ENCODE measurements at regions not wholly inside any gene's neighbourhood (a gene's known extent, or its start where the extent isn't known, plus 50 kb on each side); places are given as distances from the start of the nearest gene placed in this dataset.

DNA sequence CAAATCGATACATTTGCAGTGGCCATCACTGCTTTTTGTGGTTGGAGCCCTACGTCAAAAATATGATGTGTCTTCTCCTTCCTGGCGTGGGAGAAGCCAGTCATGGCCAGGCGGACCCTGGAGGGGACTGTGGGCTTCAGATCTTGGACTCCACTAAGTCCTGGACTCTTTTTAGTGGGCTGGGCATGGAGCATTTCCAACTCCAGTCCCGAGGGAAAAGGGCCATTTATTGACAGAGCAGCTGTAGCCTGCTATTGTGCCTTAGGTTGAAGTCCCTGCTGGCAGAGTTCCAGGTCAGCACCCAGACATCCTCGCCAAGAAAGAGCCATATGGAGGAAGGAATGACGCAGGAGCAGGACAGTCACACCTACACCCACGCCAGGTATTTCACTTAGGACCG, 179.2 kb upstream of the ZNF507 start:
- TF ChIP-seq EP300 (IDR thresholded peaks at IDR 0.05): no peak
- TF ChIP-seq, protein P1, sequence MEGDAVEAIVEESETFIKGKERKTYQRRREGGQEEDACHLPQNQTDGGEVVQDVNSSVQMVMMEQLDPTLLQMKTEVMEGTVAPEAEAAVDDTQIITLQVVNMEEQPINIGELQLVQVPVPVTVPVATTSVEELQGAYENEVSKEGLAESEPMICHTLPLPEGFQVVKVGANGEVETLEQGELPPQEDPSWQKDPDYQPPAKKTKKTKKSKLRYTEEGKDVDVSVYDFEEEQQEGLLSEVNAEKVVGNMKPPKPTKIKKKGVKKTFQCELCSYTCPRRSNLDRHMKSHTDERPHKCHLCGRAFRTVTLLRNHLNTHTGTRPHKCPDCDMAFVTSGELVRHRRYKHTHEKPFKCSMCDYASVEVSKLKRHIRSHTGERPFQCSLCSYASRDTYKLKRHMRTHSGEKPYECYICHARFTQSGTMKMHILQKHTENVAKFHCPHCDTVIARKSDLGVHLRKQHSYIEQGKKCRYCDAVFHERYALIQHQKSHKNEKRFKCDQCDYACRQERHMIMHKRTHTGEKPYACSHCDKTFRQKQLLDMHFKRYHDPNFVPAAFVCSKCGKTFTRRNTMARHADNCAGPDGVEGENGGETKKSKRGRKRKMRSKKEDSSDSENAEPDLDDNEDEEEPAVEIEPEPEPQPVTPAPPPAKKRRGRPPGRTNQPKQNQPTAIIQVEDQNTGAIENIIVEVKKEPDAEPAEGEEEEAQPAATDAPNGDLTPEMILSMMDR (IDR thresholded peaks at IDR 0.05): no peak
- TF ChIP-seq POLR2AphosphoS5 (IDR thresholded peaks at IDR 0.05): no peak
- TF ChIP-seq POLR2A (IDR thresholded peaks at IDR 0.05): no peak

All from upper lobe of left lung (tissue), 4 donors.